ENCODE measurements at regions not wholly inside any gene's neighbourhood (a gene's known extent, or its start where the extent isn't known, plus 50 kb on each side); places are given as distances from the start of the nearest gene placed in this dataset.

GRCh38 chr3:82618594-82618993, 857.1 kb upstream of the GBE1 start:
- TF ChIP-seq TOX (CRISPR knock-in tag; IDR thresholded peaks at IDR 0.05; ENCODE audit: borderline replicate concordance) (no peak), RARB (CRISPR knock-in tag; IDR thresholded peaks at IDR 0.05) (no peak), PPARA (CRISPR knock-in tag; IDR thresholded peaks at IDR 0.05; ENCODE audit: borderline replicate concordance) (no peak), ZC3H10 (CRISPR knock-in tag; IDR thresholded peaks at IDR 0.05) (no peak), ARNTL (CRISPR knock-in tag; IDR thresholded peaks at IDR 0.05; ENCODE audit: borderline replicate concordance, low read depth) (no peak), ESRRG (CRISPR knock-in tag; IDR thresholded peaks at IDR 0.05) (no peak), BACH2 (CRISPR knock-in tag; IDR thresholded peaks at IDR 0.05; ENCODE audit: borderline replicate concordance) (no peak), ZFP30 (CRISPR knock-in tag; IDR thresholded peaks at IDR 0.05) (no peak)
- TF ChIP-seq, protein P1, sequence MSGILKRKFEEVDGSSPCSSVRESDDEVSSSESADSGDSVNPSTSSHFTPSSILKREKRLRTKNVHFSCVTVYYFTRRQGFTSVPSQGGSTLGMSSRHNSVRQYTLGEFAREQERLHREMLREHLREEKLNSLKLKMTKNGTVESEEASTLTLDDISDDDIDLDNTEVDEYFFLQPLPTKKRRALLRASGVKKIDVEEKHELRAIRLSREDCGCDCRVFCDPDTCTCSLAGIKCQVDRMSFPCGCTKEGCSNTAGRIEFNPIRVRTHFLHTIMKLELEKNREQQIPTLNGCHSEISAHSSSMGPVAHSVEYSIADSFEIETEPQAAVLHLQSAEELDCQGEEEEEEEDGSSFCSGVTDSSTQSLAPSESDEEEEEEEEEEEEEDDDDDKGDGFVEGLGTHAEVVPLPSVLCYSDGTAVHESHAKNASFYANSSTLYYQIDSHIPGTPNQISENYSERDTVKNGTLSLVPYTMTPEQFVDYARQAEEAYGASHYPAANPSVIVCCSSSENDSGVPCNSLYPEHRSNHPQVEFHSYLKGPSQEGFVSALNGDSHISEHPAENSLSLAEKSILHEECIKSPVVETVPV (CRISPR knock-in tag; IDR thresholded peaks at IDR 0.05): no peak
- no peak for ATAC-seq

- TF ChIP-seq TSHZ2 (CRISPR knock-in tag; IDR thresholded peaks at IDR 0.05) (no peak), ARNTL (CRISPR knock-in tag; IDR thresholded peaks at IDR 0.05; ENCODE audit: borderline replicate concordance, low read depth) (no peak), ESRRG (CRISPR knock-in tag; IDR thresholded peaks at IDR 0.05) (no peak), ZFP30 (CRISPR knock-in tag; IDR thresholded peaks at IDR 0.05) (no peak), ZNF565 (CRISPR knock-in tag; conservative IDR thresholded peaks at IDR 0.05; ENCODE audit: low read depth) (no peak), ISL1 (CRISPR knock-in tag; IDR thresholded peaks at IDR 0.05) (no peak), CSDC2 (CRISPR knock-in tag; IDR thresholded peaks at IDR 0.05) (no peak), TOX (CRISPR knock-in tag; IDR thresholded peaks at IDR 0.05; ENCODE audit: borderline replicate concordance) (no peak), PPARA (CRISPR knock-in tag; IDR thresholded peaks at IDR 0.05; ENCODE audit: borderline replicate concordance) (no peak), TCF4 (CRISPR knock-in tag; IDR thresholded peaks at IDR 0.05; ENCODE audit: borderline replicate concordance) (no peak), ZNF8 (CRISPR knock-in tag; IDR thresholded peaks at IDR 0.05) (no peak), BACH2 (CRISPR knock-in tag; IDR thresholded peaks at IDR 0.05; ENCODE audit: borderline replicate concordance) (no peak), GLIS3 (CRISPR knock-in tag; IDR thresholded peaks at IDR 0.05) (no peak), ZC3H10 (CRISPR knock-in tag; IDR thresholded peaks at IDR 0.05) (no peak), CREB5 (CRISPR knock-in tag; IDR thresholded peaks at IDR 0.05; ENCODE audit: low read depth) (no peak)
- TF ChIP-seq, protein P2, sequence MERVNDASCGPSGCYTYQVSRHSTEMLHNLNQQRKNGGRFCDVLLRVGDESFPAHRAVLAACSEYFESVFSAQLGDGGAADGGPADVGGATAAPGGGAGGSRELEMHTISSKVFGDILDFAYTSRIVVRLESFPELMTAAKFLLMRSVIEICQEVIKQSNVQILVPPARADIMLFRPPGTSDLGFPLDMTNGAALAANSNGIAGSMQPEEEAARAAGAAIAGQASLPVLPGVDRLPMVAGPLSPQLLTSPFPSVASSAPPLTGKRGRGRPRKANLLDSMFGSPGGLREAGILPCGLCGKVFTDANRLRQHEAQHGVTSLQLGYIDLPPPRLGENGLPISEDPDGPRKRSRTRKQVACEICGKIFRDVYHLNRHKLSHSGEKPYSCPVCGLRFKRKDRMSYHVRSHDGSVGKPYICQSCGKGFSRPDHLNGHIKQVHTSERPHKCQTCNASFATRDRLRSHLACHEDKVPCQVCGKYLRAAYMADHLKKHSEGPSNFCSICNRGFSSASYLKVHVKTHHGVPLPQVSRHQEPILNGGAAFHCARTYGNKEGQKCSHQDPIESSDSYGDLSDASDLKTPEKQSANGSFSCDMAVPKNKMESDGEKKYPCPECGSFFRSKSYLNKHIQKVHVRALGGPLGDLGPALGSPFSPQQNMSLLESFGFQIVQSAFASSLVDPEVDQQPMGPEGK (CRISPR knock-in tag; IDR thresholded peaks at IDR 0.05; ENCODE audit: borderline replicate concordance): no peak
- TF ChIP-seq, protein P3, sequence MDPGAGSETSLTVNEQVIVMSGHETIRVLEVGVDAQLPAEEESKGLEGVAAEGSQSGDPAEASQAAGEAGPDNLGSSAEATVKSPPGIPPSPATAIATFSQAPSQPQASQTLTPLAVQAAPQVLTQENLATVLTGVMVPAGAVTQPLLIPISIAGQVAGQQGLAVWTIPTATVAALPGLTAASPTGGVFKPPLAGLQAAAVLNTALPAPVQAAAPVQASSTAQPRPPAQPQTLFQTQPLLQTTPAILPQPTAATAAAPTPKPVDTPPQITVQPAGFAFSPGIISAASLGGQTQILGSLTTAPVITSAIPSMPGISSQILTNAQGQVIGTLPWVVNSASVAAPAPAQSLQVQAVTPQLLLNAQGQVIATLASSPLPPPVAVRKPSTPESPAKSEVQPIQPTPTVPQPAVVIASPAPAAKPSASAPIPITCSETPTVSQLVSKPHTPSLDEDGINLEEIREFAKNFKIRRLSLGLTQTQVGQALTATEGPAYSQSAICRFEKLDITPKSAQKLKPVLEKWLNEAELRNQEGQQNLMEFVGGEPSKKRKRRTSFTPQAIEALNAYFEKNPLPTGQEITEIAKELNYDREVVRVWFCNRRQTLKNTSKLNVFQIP (CRISPR knock-in tag; IDR thresholded peaks at IDR 0.05; ENCODE audit: borderline replicate concordance, low read depth): no peak
- ATAC-seq: no peak
Observed at GRCh38 chr3:82610236-82610635, 848.8 kb upstream of the GBE1 start.

DNA sequence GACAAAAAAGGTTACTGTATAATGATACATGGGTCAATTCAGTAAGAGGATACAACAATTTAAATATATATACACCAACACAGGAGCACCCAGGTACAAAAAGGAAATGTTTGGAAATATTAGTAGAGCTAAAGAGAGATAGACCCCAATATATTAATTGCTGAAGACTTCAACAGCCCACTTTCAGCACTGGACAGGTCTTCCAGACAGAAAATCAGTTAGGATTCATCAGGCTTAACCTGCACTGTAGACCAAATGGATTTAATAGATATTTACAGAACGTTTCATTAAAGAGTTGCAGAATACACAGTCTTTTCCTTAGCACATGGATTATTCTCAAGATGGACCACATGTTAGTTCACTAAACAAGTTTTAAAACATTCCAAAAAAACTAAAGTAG, 845.9 kb upstream of the GBE1 start:
- TF ChIP-seq, protein P2 (CRISPR knock-in tag; IDR thresholded peaks at IDR 0.05; ENCODE audit: borderline replicate concordance): no peak
- TF ChIP-seq, protein P1 (CRISPR knock-in tag; IDR thresholded peaks at IDR 0.05): no peak
- TF ChIP-seq RARB (CRISPR knock-in tag; IDR thresholded peaks at IDR 0.05) (no peak), TCF4 (CRISPR knock-in tag; IDR thresholded peaks at IDR 0.05; ENCODE audit: borderline replicate concordance) (no peak), ESRRG (CRISPR knock-in tag; IDR thresholded peaks at IDR 0.05) (no peak), ZC3H10 (CRISPR knock-in tag; IDR thresholded peaks at IDR 0.05) (no peak), ZFP30 (CRISPR knock-in tag; IDR thresholded peaks at IDR 0.05) (no peak), PPARA (CRISPR knock-in tag; IDR thresholded peaks at IDR 0.05; ENCODE audit: borderline replicate concordance) (no peak), OSR1 (CRISPR knock-in tag; IDR thresholded peaks at IDR 0.05) (no peak), TOX (CRISPR knock-in tag; IDR thresholded peaks at IDR 0.05; ENCODE audit: borderline replicate concordance) (no peak), ISL1 (CRISPR knock-in tag; IDR thresholded peaks at IDR 0.05) (no peak), CSDC2 (CRISPR knock-in tag; IDR thresholded peaks at IDR 0.05) (no peak), BACH2 (CRISPR knock-in tag; IDR thresholded peaks at IDR 0.05; ENCODE audit: borderline replicate concordance) (no peak)
- TF ChIP-seq, protein P3 (CRISPR knock-in tag; IDR thresholded peaks at IDR 0.05; ENCODE audit: borderline replicate concordance, low read depth): no peak
- ATAC-seq: no peak
